Stimulated activated CD8-positive, alpha-beta memory T cell treated with anti-CD3 and anti-CD28 coated beads, Interleukin-7, amount 100 ng/mL, for 1 hour (primary cell): ENCODE measurements at regions not wholly inside any gene's neighbourhood (a gene's known extent, or its start where the extent isn't known, plus 50 kb on each side); places are given as distances from the start of the nearest gene placed in this dataset.
"Not testable (repeated sequence)": the region's sequence is repeated elsewhere in the genome, so short reads cannot be mapped to it uniquely, and the experiment has no call there.

Source experiments
- DNase-seq, 2 donors: peaks; one replicate each; pipeline ENCODE4 v3.0.0-alpha.2; 2020; ENCODE audit warnings: low read depth in 2 of 2

DNA sequence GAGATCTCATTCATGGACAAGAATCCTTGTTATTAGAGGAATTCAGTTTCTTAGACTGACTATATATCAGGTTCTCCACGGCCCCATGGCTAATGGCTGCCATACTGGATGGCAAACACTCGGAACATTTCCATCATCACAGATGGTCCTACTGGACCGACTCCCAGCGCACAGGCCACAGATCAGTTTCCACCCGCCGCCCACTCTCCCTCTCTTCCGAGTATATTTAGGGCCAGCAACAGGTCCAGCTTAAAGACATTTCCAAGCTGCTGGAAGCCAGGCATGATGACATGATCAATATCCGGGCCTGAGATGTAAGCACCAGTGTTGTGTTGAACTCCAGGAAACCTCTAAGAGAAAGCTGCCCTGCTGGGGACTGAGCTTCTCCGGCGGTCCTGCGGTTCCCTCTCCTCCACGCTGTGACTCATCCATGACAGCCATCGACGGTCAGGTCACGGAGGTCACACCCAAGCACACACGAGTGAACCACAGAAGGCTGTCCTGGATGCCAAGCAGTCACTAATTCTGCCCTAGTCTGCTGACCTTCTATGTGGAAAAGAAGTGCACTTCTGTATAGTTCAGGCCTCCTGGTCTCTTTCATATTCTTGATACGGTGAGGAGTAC lies 64.4 kb upstream of the LPCAT1 start:
- not testable (repeated sequence) for DNase-seq

DNA sequence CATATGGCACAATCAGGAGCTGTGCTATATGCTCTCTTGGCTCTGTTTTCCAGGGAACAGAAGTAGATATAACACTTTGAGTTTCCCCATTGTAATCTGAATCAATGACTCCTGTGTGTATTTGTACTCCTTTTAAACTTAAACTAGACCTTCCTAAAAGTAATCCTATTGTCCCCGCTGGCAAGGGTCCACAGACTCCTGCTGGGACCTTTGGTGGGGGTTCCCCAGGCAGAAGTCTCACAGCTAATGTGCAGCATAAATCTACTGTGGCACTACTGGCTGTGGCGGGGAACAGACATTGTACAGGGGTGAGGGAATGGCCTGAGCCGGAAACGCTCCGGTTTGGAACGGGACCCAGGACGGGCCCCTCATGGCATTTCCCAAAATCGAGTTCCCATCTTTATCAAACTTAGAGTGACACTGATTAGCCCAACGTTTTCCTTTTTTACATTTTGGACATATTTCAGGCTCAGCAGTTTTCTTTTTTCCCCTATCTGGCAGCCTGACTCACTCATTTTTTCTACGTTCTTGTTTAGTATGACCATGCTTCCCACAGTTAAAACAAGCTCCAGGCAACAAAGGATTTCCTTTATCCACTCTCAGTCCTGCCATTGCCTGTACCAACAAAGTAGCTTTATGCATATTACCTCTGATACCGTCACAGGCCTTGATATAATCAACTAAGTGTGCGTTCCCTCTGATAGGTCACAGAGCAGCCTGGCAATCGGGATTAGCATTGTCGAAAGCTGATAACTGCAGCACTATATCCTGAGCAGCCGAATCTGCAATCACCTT lies 59.5 kb upstream of the LPCAT1 start:
- not testable (repeated sequence) for DNase-seq

DNA sequence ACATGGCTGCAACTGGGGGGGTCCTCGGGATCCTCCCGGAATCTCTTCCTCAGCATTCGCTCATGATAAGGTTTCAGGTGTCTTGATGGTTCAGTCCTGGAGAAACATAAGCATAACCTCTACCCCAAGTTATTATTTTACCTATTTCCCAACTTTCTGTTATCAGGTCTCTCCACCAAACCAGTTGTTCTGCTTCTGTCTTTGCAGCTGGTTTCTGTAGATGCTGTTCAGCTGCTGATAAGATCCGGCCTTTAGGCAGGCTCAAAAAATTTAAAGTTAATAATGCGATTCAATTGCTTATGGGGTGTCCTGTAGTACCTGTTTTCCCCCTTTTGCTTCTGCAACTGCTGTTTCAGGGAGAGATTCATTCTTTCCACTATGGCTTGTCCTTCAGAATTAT lies 55.6 kb upstream of the LPCAT1 start:
- not testable (repeated sequence) for DNase-seq

DNA sequence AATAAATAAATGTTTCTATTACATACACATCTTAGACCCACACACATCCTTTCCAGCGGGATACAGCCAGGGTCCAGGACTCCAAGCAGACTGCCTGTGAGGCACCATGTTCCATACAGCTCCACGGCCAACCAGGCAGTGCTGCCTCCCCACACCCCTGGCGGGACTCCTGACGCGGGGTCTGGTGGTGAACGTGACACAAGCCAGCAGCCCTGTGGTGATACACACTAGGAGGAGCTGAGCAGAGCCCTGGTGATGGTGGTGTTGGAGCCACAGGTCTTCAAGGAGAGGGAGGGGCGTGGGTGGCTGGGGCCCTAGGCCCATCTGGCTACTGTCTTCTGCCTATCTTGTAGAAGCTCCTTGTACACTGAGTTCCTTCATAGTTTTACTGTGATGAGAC lies 53.1 kb upstream of the LPCAT1 start:
- not testable (repeated sequence) for DNase-seq

DNA sequence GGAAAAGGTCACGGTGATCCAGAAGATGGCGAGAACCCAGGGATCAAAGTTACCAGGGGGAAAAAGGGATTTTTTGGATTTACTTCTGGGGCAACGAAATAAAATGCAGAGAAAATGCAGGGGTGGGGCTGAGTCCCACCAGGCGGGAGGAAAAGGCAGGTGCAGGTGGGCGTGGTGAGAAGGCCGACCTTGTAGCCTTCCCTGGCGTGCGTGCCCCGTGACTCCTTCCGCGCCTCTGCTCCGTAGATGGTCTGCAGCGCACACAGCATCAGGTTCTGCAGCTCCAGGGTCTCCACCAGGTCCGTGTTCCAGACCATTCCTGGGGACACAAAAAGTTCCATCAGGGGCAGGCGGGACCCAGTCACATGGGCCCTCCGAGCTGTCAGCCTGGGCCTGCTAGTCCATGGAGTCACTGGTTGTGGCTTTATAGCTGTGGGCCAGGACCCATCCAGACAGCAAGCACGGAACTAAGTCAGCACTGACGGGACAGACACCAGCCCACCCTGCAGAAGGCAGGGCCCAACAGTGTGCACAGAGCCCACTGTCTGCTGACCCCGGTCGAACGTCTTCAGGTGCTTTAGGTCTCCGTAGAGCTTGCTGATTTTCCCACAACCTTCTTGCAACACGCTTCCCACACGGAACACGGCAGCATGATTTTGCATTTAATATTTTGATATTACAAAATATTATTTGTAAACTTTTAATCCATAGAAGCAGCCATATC lies 52.4 kb upstream of the LPCAT1 start:
- DNase-seq: not testable (repeated sequence)

DNA sequence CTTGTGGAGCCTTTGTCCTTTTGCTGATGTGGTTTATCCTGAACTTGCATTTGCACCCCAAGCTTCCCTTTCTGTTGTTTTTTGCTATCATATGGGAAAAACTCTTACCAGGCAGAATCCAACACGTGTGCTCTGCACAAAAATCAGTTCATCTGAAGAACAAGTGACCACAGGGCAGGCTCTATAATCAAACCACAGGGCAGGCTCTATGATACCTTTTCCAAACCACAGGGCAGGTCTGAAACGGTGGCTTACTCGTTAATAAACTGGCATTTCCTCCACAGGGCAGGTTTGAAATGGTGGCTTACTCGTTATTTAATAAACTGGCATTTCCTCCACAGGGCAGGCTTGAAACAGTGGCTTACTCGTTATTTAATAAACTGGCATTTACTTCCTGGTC lies 51.7 kb upstream of the LPCAT1 start:
- DNase-seq: not testable (repeated sequence)

DNA sequence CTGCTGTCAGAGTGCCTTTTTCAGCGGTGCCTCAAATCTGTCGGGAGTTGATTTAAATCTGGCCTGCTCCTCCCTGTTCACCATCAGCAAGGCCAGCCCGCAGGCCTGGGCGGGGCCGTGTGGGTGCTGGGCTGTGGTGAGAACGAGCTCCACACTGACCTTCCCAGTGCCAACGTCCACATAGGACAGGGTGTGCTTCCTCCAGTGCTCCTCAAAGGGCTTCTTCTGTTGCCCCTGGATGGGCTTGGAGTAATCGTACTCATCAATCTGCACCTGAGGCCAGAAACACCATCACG lies 50.2 kb upstream of the LPCAT1 start:
- not testable (repeated sequence) for DNase-seq

DNA sequence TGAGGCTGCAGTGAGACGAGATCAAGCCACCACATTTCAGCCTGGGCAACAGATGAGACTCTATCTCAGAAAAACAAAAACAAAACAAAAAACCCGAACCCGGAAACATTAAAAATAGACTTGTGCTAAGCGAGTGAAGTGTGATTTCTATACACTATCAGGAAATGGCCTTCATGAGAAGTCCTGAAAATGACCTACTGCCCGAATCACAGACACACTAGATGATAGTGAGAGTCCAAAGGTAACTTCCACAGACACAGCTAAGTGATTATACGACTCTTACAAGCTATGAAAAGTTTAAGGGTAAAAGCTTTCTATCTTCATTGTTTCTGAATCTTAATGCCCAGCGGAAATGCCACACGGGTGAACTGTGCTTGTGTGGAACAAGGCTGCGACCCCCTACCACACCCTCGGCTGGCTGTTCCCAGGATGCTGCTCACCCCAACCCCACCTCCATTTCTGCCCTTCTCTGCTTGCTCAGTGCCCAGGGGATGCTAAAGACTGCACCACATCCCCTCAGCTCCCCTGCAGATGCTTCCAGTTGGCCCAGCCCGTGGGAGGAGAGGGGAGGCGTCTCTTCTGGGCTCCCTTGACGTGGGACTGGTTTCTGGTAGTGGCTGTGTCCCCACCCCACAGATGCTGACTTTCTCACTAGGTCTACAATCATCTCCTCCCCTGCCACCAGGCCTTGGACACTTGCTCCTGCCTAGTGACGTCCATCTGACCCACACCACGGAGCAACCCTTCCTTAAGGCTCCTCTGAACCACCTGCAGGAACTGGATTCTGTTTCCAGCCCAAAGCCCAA lies 49.7 kb upstream of the LPCAT1 start:
- DNase-seq: not testable (repeated sequence)
